ENCODE measurements at regions not wholly inside any gene's neighbourhood (a gene's known extent, or its start where the extent isn't known, plus 50 kb on each side); places are given as distances from the start of the nearest gene placed in this dataset.

- no peak for TF ChIP-seq POLR2A (IDR thresholded peaks at IDR 0.05; ENCODE audit: low read depth, low read length)
- no peak for TF ChIP-seq POLR2AphosphoS5 (IDR thresholded peaks at IDR 0.05; ENCODE audit: low read depth, low read length)
- TF ChIP-seq TAF1 (IDR thresholded peaks at IDR 0.05; ENCODE audit: borderline replicate concordance, low read depth, low read length) = no peak
Observed at GRCh38 chr20:48094944-48095343, 309.7 kb upstream of the SULF2 start.
